NCI-H345 (cell line): ENCODE measurements at regions not wholly inside any gene's neighbourhood (a gene's known extent, or its start where the extent isn't known, plus 50 kb on each side); places are given as distances from the start of the nearest gene placed in this dataset.
"Not testable (repeated sequence)": the region's sequence is repeated elsewhere in the genome, so short reads cannot be mapped to it uniquely, and the experiment has no call there.

ENCODE experiments used
- DNase-seq: peaks from one replicate; lab custom pipeline; 2025; lab: John Stamatoyannopoulos, UW

- no peak for DNase-seq
These were observed 50.6 kb upstream of the NEMP2 start for GRCh38 chr2:190584980-190585661.

- DNase-seq: peak; percentile 9
These were observed 52.6 kb upstream of the NEMP2 start for GRCh38 chr2:190587106-190587505.

- no peak for DNase-seq
These were observed 54.5 kb upstream of the NEMP2 start for GRCh38 chr2:190589008-190589407.

GRCh38 chr2:190591437-190591836, 56.9 kb upstream of the NEMP2 start:
- DNase-seq: no peak

GRCh38 chr2:190592831-190593230, 56.1 kb upstream of the NAB1 start:
- DNase-seq: no peak

- not testable (repeated sequence) for DNase-seq
These were observed 53.0 kb upstream of the NAB1 start for GRCh38 chr2:190595879-190596278.

GRCh38 chr2:190596993-190597392, 51.9 kb upstream of the NAB1 start:
- DNase-seq: no peak

- no peak for DNase-seq
These were observed 50.3 kb upstream of the NAB1 start for GRCh38 chr2:190598621-190599020.

- DNase-seq: no peak
These were observed 49.8 kb upstream of the NAB1 start for GRCh38 chr2:190599073-190599472.
